ENCODE measurements at regions not wholly inside any gene's neighbourhood (a gene's known extent, or its start where the extent isn't known, plus 50 kb on each side); places are given as distances from the start of the nearest gene placed in this dataset.

- TF ChIP-seq POLR2AphosphoS5 (IDR thresholded peaks at IDR 0.05; ENCODE audit: low read depth, low read length) (no peak), CTCF (IDR thresholded peaks at IDR 0.05) (no peak), MAX (IDR thresholded peaks at IDR 0.05; ENCODE audit: low read depth) (no peak), RXRA (IDR thresholded peaks at IDR 0.05; ENCODE audit: borderline replicate concordance, low read depth) (no peak), TCF12 (IDR thresholded peaks at IDR 0.05) (no peak), REST (IDR thresholded peaks at IDR 0.05; ENCODE audit: low read depth, low read length) (no peak), EZH2phosphoT487 (IDR thresholded peaks at IDR 0.05; ENCODE audit: borderline replicate concordance, low read depth) (no peak), ZBTB33 (IDR thresholded peaks at IDR 0.05; ENCODE audit: borderline replicate concordance, low read depth) (no peak), GATA2 (CRISPR knock-in tag; IDR thresholded peaks at IDR 0.05) (no peak), FOXM1 (IDR thresholded peaks at IDR 0.05; ENCODE audit: low read depth) (no peak), USF1 (IDR thresholded peaks at IDR 0.05; ENCODE audit: borderline replicate concordance, low read depth) (no peak), EP300 (IDR thresholded peaks at IDR 0.05; ENCODE audit: borderline replicate concordance in 1 of 2, low read depth in 1 of 2, low read length in 1 of 2) (no peak), NRF1 (IDR thresholded peaks at IDR 0.05; ENCODE audit: low read depth, low read length) (no peak)
Observed at GRCh38 chr4:123485601-123486000, 89.0 kb downstream of the SPRY1 start.

Measured in SK-N-SH (cell line).